Ishikawa (cell line): ENCODE measurements at regions not wholly inside any gene's neighbourhood (a gene's known extent, or its start where the extent isn't known, plus 50 kb on each side); places are given as distances from the start of the nearest gene placed in this dataset.

Experiments
- CEBPB ChIP-seq: IDR thresholded peaks from 2 replicates; pipeline ENCODE4 v1.6.1; 2012
- CREB1 ChIP-seq: IDR thresholded peaks from 2 replicates; pipeline ENCODE4 v1.6.1; 2012; ENCODE audit warnings: low read depth
- EGR1 ChIP-seq: IDR thresholded peaks from 2 replicates; pipeline ENCODE4 v1.6.1; 2012
- EP300 ChIP-seq: IDR thresholded peaks from 2 replicates; pipeline ENCODE4 v1.6.1; 2012; ENCODE audit warnings: borderline replicate concordance
- FOXM1 ChIP-seq: IDR thresholded peaks from 2 replicates; pipeline ENCODE4 v1.6.1; 2012; ENCODE audit warnings: low read depth, borderline replicate concordance
- NFIC ChIP-seq: IDR thresholded peaks from 2 replicates; pipeline ENCODE4 v1.6.1; 2012
- RAD21 ChIP-seq: IDR thresholded peaks from 2 replicates; pipeline ENCODE4 v1.6.1; 2012; ENCODE audit warnings: low read depth
- REST ChIP-seq: IDR thresholded peaks from 2 replicates; pipeline ENCODE4 v1.6.1; 2012; ENCODE audit warnings: low read depth, mild to moderate bottlenecking
- TAF1 ChIP-seq: IDR thresholded peaks from 2 replicates; pipeline ENCODE4 v1.6.1; 2012; ENCODE audit warnings: low read depth, mild to moderate bottlenecking
- TCF12 ChIP-seq: IDR thresholded peaks from 2 replicates; pipeline ENCODE4 v1.6.1; 2012; ENCODE audit warnings: low read depth
- TEAD4 ChIP-seq: IDR thresholded peaks from 2 replicates; pipeline ENCODE4 v1.6.1; 2012
- USF1 ChIP-seq: IDR thresholded peaks from 2 replicates; pipeline ENCODE4 v1.6.1; 2012
- YY1 ChIP-seq: IDR thresholded peaks from 2 replicates; pipeline ENCODE4 v1.6.1; 2012; ENCODE audit warnings: low read depth
- ZBTB7A ChIP-seq: IDR thresholded peaks from 2 replicates; pipeline ENCODE4 v1.6.1; 2012; ENCODE audit warnings: low read depth
- TF ChIP-seq, protein P1 (sequence below): IDR thresholded peaks from 2 replicates; pipeline ENCODE4 v1.6.1; 2012

GRCh38 chr3:113140876-113141275 is 70.5 kb upstream of the BOC start:
- TF ChIP-seq REST (no peak), CREB1 (no peak), NFIC (no peak), TCF12 (no peak), ZBTB7A (no peak), RAD21 (no peak), TAF1 (no peak), EP300 (no peak), FOXM1 (no peak), TEAD4 (no peak), EGR1 (no peak), USF1 (no peak), CEBPB (no peak), YY1 (no peak)

- TF ChIP-seq REST: no peak
- TF ChIP-seq YY1: no peak
- no peak for TF ChIP-seq TEAD4
- no peak for TF ChIP-seq EP300
- TF ChIP-seq USF1: no peak
- no peak for TF ChIP-seq NFIC
- no peak for TF ChIP-seq CEBPB
- no peak for TF ChIP-seq TAF1
- TF ChIP-seq CREB1: no peak
These were observed 69.8 kb upstream of the BOC start for GRCh38 chr3:113141543-113141942.

- TF ChIP-seq CEBPB (no peak), FOXM1 (no peak), CREB1 (no peak), TCF12 (no peak), USF1 (no peak), REST (no peak), EP300 (no peak), TEAD4 (no peak)
These were observed 68.9 kb upstream of the BOC start for GRCh38 chr3:113142476-113142875.

DNA sequence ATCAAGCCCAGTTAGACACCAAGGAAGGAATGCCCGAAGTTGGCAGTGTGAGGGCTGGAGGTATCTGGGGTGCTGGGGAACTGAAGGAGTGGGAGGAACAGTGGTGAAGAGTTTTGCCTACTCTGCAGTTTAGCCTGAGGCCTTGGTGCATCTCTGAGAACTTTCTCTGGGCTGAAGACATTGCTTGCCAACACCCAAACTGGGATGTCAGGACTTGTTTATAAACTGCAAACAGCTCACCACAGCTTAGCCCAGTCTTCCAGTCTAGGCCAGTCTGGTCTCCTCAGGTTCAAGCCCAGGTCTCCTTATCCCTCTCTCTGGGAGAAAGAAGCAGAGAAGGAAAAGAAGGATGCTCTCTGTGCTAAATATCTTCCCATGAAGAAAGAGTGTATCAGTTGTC is 68.0 kb upstream of the BOC start:
- no peak for TF ChIP-seq REST
- no peak for TF ChIP-seq EP300
- no peak for TF ChIP-seq FOXM1
- no peak for TF ChIP-seq YY1
- no peak for TF ChIP-seq EGR1
- no peak for TF ChIP-seq TAF1
- no peak for TF ChIP-seq USF1
- TF ChIP-seq RAD21: no peak
- TF ChIP-seq, protein P1, sequence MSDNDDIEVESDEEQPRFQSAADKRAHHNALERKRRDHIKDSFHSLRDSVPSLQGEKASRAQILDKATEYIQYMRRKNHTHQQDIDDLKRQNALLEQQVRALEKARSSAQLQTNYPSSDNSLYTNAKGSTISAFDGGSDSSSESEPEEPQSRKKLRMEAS: no peak
- no peak for TF ChIP-seq CEBPB
- no peak for TF ChIP-seq TEAD4
- no peak for TF ChIP-seq TCF12
- TF ChIP-seq NFIC: no peak
- no peak for TF ChIP-seq ZBTB7A
- no peak for TF ChIP-seq CREB1
